ENCODE measurements at regions not wholly inside any gene's neighbourhood (a gene's known extent, or its start where the extent isn't known, plus 50 kb on each side); places are given as distances from the start of the nearest gene placed in this dataset.
"Not testable (repeated sequence)": the region's sequence is repeated elsewhere in the genome, so short reads cannot be mapped to it uniquely, and the experiment has no call there.

DNA sequence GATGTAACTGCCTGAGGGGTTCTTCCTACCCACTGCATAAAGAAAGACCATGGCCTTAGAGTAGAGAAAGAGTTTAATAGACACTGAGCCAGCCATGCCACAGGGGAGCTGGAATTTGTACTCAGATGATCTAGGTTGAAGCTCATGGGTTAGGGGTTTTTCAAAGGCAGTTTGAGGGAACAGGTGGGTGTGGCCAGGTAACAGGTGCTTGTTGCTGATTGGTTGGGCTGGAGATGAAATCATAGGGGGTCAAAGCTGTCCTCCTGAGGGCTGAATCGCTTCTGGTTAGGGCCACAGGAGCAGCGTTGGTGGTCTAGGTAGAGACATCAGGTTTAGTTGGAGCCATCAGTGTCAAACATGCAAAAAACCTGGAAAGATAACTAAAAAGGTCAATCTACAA lies 59.2 kb upstream of the CSNK1A1L start:
- Mint-ChIP-seq H3K9me3 (peaks cover 16% of the 10 kb centered on the region), H3K27me3 (ENCODE audit: low read depth) (no peaks in the 10 kb centered on the region), H3K4me3 (no peak overlapping the region), H3K27ac (no peak overlapping the region), H3K36me3 (ENCODE audit: low read depth) (no peaks in the 10 kb centered on the region), H3K4me1 (ENCODE audit: low read depth) (no peaks in the 10 kb centered on the region)

DNA sequence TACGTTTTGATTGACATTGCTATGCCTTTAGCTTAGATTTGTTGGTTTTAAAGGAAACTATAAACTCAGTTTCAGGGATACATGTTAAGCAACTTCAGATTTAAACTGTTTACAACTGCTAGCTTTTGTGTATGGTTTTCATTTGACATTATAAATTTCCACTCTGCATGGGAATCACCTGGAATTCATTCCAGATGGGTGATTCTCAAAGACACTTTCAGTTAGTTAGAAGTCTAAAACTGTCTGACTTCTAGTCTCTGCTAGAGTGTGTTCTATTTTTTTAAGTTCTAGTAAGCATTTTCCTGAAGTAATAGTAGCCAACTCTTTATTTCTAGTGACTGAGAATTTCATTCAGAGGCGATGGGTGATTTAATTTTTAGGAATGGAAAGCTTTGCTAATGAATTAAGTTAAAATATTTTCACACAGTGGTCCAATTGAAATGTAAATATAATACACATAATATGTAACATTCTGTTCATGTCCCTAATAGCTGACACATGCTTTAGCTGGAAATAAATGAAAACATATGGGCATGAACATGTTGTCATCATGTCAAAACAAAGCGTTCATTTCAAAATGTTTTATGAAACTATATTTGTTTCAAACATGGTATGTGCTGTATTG lies 58.3 kb upstream of the CSNK1A1L start:
- H3K9me3 Mint-ChIP-seq = peaks cover 24% of the 10 kb centered on the region
- no peaks in the 10 kb centered on the region for H3K36me3 Mint-ChIP-seq (ENCODE audit: low read depth)

DNA sequence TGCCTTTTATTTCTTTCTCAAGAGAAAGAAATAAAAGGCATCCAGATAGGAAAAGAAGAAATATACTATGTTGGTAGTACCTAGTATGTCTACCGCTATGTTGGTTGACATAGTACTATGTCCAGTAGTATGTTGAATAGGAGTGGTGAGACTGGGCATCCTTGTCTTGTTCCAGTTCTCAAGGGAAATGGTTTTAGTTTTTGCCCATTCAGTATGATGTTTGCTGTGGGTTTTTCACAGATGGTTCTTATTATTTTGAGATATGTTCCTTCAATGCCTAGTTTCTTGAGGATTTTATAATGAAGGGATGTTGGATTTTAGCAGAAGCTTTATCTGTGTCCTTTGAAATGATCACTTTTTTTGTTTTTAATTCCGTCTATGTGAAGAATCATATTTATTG lies 53.0 kb upstream of the CSNK1A1L start:
- H3K27me3 Mint-ChIP-seq (ENCODE audit: low read depth) = no peaks in the 10 kb centered on the region
- no peaks in the 10 kb centered on the region for H3K36me3 Mint-ChIP-seq (ENCODE audit: low read depth)
- H3K4me3 Mint-ChIP-seq = no peak overlapping the region
- no peak overlapping the region for H3K27ac Mint-ChIP-seq
- peaks cover 31% of the 10 kb centered on the region for H3K9me3 Mint-ChIP-seq
- no peaks in the 10 kb centered on the region for H3K4me1 Mint-ChIP-seq (ENCODE audit: low read depth)

More for the DNA sequence above, 58.3 kb upstream of the CSNK1A1L start:
- Mint-ChIP-seq H3K27me3 (ENCODE audit: low read depth) (no peaks in the 10 kb centered on the region), H3K4me1 (ENCODE audit: low read depth) (no peaks in the 10 kb centered on the region), H3K4me3 (no peak overlapping the region), H3K27ac (no peak overlapping the region)

DNA sequence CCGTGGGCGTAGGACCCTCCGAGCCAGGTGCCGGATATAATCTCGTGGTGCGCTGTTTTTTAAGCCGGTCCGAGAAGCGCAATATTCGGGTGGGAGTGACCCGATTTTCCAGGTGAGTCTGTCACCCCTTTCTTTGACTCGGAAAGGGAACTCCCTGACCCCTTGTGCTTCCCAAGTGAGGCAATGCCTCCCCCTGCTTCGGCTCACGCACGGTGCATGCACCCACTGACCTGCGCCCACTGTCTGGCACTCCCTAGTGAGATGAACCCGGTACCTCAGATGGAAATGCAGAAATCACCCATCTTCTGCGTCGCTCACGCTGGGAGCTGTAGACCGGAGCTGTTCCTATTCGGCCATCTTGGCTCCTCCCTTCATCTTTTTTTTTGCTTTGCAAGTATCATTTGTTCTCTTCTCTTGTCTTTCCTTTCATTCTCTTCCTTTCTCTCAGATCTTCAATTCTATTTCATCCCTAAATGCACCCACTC lies 50.2 kb upstream of the CSNK1A1L start:
- H3K4me3 Mint-ChIP-seq = not testable (repeated sequence)

More for the DNA sequence above, 50.2 kb upstream of the CSNK1A1L start:
- H3K36me3 Mint-ChIP-seq (ENCODE audit: low read depth); H3K4me1 Mint-ChIP-seq (ENCODE audit: low read depth); H3K27ac Mint-ChIP-seq; H3K27me3 Mint-ChIP-seq (ENCODE audit: low read depth): not testable (repeated sequence)
- peaks cover 24% of the 10 kb centered on the region for H3K9me3 Mint-ChIP-seq
